Panc1 (cell line): ENCODE measurements at regions not wholly inside any gene's neighbourhood (a gene's known extent, or its start where the extent isn't known, plus 50 kb on each side); places are given as distances from the start of the nearest gene placed in this dataset.

Experiments used
- ATAC-seq: fragments of 200-7000 bp; cut with Tn5 transposase; 2 replicates; pipeline ENCODE4 v1.9.1; 2020; ENCODE audit warnings: mild to moderate bottlenecking, moderate library complexity
- BruUV-seq: library from RNA; stranded (reverse); fragments of 400-500 nt; replicated peaks from 2 replicates; lab custom pipeline; 2021; lab: Mats Ljungman, UMichigan
- CTCF ChIA-PET: fragments of 300-600 bp; sonication (Branson Sonifier 250); formaldehyde crosslinking; loops from one replicate; lab custom pipeline; 2022; ENCODE audit warnings: antibody characterized with exemption; lab: Charles Lee
- POLR2A ChIA-PET: fragments of 300-600 bp; sonication (Branson Sonifier 250); formaldehyde crosslinking; loops from one replicate; lab custom pipeline; 2022; ENCODE audit warnings: antibody characterized with exemption; lab: Charles Lee
- DNase-seq: peaks from one replicate; pipeline ENCODE4 v3.0.0-alpha.2; 2010; ENCODE audit warnings: low read depth, low spot score
- H3K27ac ChIP-seq: 2 replicates; pipeline ENCODE4 v1.5.1; 2011; ENCODE audit warnings: mild to moderate bottlenecking, low read length, inconsistent platforms
- H3K27me3 ChIP-seq: fragments of 200-500 bp; sonication (Bioruptor generic); 2 replicates; pipeline ENCODE4 v1.6.0; 2014; ENCODE audit warnings: low read length, inconsistent platforms; ENCODE audit not compliant: control insufficient read depth, insufficient read depth
- H3K36me3 ChIP-seq: fragments of 200-500 bp; sonication (Bioruptor generic); 2 replicates; pipeline ENCODE4 v1.5.1; 2014; ENCODE audit warnings: inconsistent platforms, mild to moderate bottlenecking, low read length, moderate library complexity; ENCODE audit not compliant: control insufficient read depth, insufficient read depth
- H3K4me1 ChIP-seq: 2 replicates; pipeline ENCODE4 v1.5.1; 2011; ENCODE audit warnings: inconsistent platforms, mild to moderate bottlenecking, low read length, moderate library complexity; ENCODE audit not compliant: control insufficient read depth, insufficient read depth
- H3K4me3 ChIP-seq, 2 experiments: 2 replicates each; pipeline ENCODE4 v1.5.1; 2011 to 2012; ENCODE audit warnings: low read depth in 2 of 2, low read length in 2 of 2, mild to moderate bottlenecking in 2 of 2, inconsistent platforms in 1 of 2, moderate library complexity in 1 of 2
- H3K9me3 ChIP-seq: fragments of 200-500 bp; sonication (Bioruptor generic); 2 replicates; pipeline ENCODE4 v1.5.1; 2014; ENCODE audit warnings: low read depth, mild to moderate bottlenecking, inconsistent platforms, low read length, moderate library complexity; ENCODE audit not compliant: control insufficient read depth, insufficient read depth
- CTCF ChIP-seq: fragments of 450-650 bp; IDR thresholded peaks from 2 replicates; pipeline ENCODE4 v1.5.1; 2017; ENCODE audit warnings: mild to moderate bottlenecking
- POLR2AphosphoS5 ChIP-seq: IDR thresholded peaks from 2 replicates; pipeline ENCODE4 v1.6.1; 2012; ENCODE audit warnings: mild to moderate bottlenecking, low read depth, low read length, moderate library complexity
- REST ChIP-seq, 2 experiments: IDR thresholded peaks; 2 replicates each; pipeline ENCODE4 v1.6.1; 2011 to 2012; ENCODE audit warnings: low read depth in 2 of 2, control low read depth in 1 of 2, low read length in 1 of 2, mild to moderate bottlenecking in 1 of 2, moderate library complexity in 1 of 2; ENCODE audit not compliant: insufficient read depth in 1 of 2
- SIN3A ChIP-seq: IDR thresholded peaks from 2 replicates; pipeline ENCODE4 v1.6.1; 2012; ENCODE audit warnings: low read depth, mild to moderate bottlenecking, low read length, moderate library complexity, borderline replicate concordance; ENCODE audit not compliant: insufficient read depth
- TCF7L2 ChIP-seq: IDR thresholded peaks from 2 replicates; pipeline ENCODE4 v1.6.1; 2011; ENCODE audit warnings: mild to moderate bottlenecking, low read depth, low read length, inconsistent platforms
- in situ Hi-C: cut with HindIII; loops from 2 replicates; pipeline ENCODE4 v1.10.0; 2016; ENCODE audit warnings: low sequenced_read_pairs, low pct_unique_long_range_greater_than_20kb
- intact Hi-C: fragments of 100-400 bp; cut with micrococcal nuclease; formaldehyde crosslinking; loops from one replicate; pipeline ENCODE4 v1.10.0; 2022; ENCODE audit not compliant: unreplicated experiment

GRCh38 chr3:82002491-82002890, 241.0 kb upstream of the GBE1 start:
- H3K27me3 ChIP-seq, result no peaks in the 10 kb centered on the region
- POLR2A ChIA-PET, result no interaction called here
- intact Hi-C loops (no loop called here), in situ Hi-C loops (no loop called here)
- no peak for TF ChIP-seq POLR2AphosphoS5
- ATAC-seq (no peak), DNase-seq (no peak)
- no peaks in the 10 kb centered on the region for H3K4me1 ChIP-seq
- H3K9me3 ChIP-seq, result no peaks in the 10 kb centered on the region
- H3K27ac ChIP-seq, result no peak overlapping the region
- BruUV-seq, result no TSS peak
- CTCF ChIA-PET, result no interaction called here
- no peak overlapping the region for H3K4me3 ChIP-seq
- H3K36me3 ChIP-seq, result no peaks in the 10 kb centered on the region

GRCh38 chr3:82001276-82001923, 240.0 kb upstream of the GBE1 start:
- Histone ChIP-seq H3K27ac (no peak overlapping the region), H3K27me3 (no peaks in the 10 kb centered on the region), H3K4me3 (no peak overlapping the region), H3K36me3 (no peaks in the 10 kb centered on the region), H3K4me1 (no peaks in the 10 kb centered on the region), H3K9me3 (no peaks in the 10 kb centered on the region)
- no TSS peak for BruUV-seq
- DNase-seq (no peak), ATAC-seq (no peak)
- intact Hi-C loops, result no loop called here
- POLR2A ChIA-PET, result interaction anchor here (0.5 kb wide), 1 partner anchor 1119 kb away, joined by 4 read pairs; no protein-coding TSS in a partner anchor
- TF ChIP-seq SIN3A (no peak), TCF7L2 (no peak), CTCF (no peak), REST (IDR thresholded peaks at IDR 0.05; ENCODE audit: insufficient read depth in 1 of 2, low read depth in 2 of 2, low read length in 1 of 2) (no peak), POLR2AphosphoS5 (no peak)
- CTCF ChIA-PET, result no interaction called here
- in situ Hi-C loops, result no loop called here

DNA sequence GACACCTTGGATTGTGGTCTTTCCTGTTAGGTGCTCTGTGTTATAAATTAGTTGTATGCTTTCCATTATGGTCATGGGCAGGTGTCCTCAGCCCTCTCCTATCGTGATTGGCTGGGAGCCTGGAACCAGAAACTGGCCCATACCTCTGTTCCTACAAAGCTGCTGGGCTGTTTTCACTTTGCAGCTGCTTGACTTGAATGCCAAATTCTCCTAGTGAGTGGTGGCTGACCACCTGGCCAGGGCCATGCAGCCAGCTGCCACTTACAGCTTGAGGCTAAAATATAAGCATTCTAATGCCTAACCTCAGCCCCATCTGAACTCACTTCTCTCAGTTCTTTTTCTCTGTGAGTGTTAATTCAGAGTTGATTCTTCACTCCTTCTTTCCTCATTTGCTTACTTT, 239.3 kb upstream of the GBE1 start:
- TF ChIP-seq REST (IDR thresholded peaks at IDR 0.05; ENCODE audit: insufficient read depth in 1 of 2, low read depth in 2 of 2, low read length in 1 of 2) (no peak), SIN3A (no peak), TCF7L2 (no peak), CTCF (no peak), POLR2AphosphoS5 (no peak)
- Histone ChIP-seq H3K9me3 (no peaks in the 10 kb centered on the region), H3K27me3 (no peaks in the 10 kb centered on the region), H3K4me3 (no peak overlapping the region), H3K27ac (no peak overlapping the region), H3K4me1 (no peaks in the 10 kb centered on the region), H3K36me3 (no peaks in the 10 kb centered on the region)
- in situ Hi-C loops, result no loop called here
- intact Hi-C loops, result no loop called here
- BruUV-seq, result no TSS peak
- ATAC-seq (no peak), DNase-seq (no peak)
- ChIA-PET CTCF (no interaction called here), POLR2A (no interaction called here)
